GM12891 (cell line): ENCODE measurements at regions not wholly inside any gene's neighbourhood (a gene's known extent, or its start where the extent isn't known, plus 50 kb on each side); places are given as distances from the start of the nearest gene placed in this dataset.

Experiments
- PAX5 ChIP-seq: IDR thresholded peaks from 2 replicates; pipeline ENCODE4 v1.6.1; 2011; ENCODE audit warnings: low read length, moderate library complexity, mild to moderate bottlenecking; ENCODE audit not compliant: insufficient read depth, severe bottlenecking
- POLR2A ChIP-seq: IDR thresholded peaks from 2 replicates; pipeline ENCODE4 v1.6.1; 2011; ENCODE audit warnings: low read depth, low read length, control low read depth
- POLR2AphosphoS5 ChIP-seq: IDR thresholded peaks from 2 replicates; pipeline ENCODE4 v1.6.1; 2011; ENCODE audit warnings: low read depth, low read length, control low read depth
- SPI1 ChIP-seq: IDR thresholded peaks from 2 replicates; pipeline ENCODE4 v1.6.1; 2011; ENCODE audit warnings: low read depth, low read length, control low read depth
- TAF1 ChIP-seq: IDR thresholded peaks from 2 replicates; pipeline ENCODE4 v1.6.1; 2011; ENCODE audit warnings: low read depth, low read length, control low read depth

GRCh38 chr4:24645765-24646550, 61.6 kb upstream of the DHX15 start:
- TF ChIP-seq TAF1, result no peak
- no peak for TF ChIP-seq POLR2AphosphoS5
- no peak for TF ChIP-seq POLR2A
- TF ChIP-seq SPI1, result no peak
- no peak for TF ChIP-seq PAX5
